OCI-LY7 (cell line): ENCODE measurements at regions not wholly inside any gene's neighbourhood (a gene's known extent, or its start where the extent isn't known, plus 50 kb on each side); places are given as distances from the start of the nearest gene placed in this dataset.

Experiments used
- EZH2phosphoT487 ChIP-seq: fragments of 200-600 bp; sonication (generic); IDR thresholded peaks from 2 replicates; pipeline ENCODE4 v1.6.1; 2018; ENCODE audit warnings: low read depth, borderline replicate concordance, mild to moderate bottlenecking, mixed run types, antibody characterized with exemption, low read length, moderate library complexity, mixed read lengths
- TF ChIP-seq, protein P1 (sequence below): fragments of 200-600 bp; sonication (generic); conservative IDR thresholded peaks from 2 replicates; pipeline ENCODE4 v1.5.1; 2014; ENCODE audit warnings: mild to moderate bottlenecking, antibody characterized with exemption, low read length, moderate library complexity, mixed read lengths

DNA sequence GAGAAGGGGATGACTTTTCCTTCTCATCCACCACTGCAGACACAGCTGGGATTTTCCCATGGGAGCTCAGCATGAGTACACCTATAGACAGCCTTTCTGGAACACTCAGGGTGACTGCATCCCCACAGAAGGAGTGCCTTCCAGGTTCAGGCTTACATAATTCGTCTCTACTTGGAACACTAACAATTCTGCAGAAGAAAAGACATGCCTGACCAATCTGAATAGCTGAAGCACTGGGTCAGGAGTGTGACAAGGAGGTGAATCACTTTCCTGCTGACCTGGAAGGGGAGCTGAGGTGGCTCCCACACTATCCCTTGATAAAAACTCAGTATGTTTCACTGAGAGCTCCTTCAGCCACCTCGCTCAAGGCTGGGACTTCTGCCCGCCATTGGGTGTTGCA, 425.3 kb downstream of the TLR4 start:
- TF ChIP-seq, protein P1, sequence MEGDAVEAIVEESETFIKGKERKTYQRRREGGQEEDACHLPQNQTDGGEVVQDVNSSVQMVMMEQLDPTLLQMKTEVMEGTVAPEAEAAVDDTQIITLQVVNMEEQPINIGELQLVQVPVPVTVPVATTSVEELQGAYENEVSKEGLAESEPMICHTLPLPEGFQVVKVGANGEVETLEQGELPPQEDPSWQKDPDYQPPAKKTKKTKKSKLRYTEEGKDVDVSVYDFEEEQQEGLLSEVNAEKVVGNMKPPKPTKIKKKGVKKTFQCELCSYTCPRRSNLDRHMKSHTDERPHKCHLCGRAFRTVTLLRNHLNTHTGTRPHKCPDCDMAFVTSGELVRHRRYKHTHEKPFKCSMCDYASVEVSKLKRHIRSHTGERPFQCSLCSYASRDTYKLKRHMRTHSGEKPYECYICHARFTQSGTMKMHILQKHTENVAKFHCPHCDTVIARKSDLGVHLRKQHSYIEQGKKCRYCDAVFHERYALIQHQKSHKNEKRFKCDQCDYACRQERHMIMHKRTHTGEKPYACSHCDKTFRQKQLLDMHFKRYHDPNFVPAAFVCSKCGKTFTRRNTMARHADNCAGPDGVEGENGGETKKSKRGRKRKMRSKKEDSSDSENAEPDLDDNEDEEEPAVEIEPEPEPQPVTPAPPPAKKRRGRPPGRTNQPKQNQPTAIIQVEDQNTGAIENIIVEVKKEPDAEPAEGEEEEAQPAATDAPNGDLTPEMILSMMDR: no peak
- no peak for TF ChIP-seq EZH2phosphoT487
